RWPE1 (cell line): ENCODE measurements at regions not wholly inside any gene's neighbourhood (a gene's known extent, or its start where the extent isn't known, plus 50 kb on each side); places are given as distances from the start of the nearest gene placed in this dataset.

Experiments used
- CTCF ChIA-PET: fragments of 350-600 bp; sonication (Branson Sonifier 250); formaldehyde crosslinking; extraction: SDS; loops from one replicate; lab custom pipeline; 2021; lab: Yijun Ruan, JAX
- POLR2A ChIA-PET: fragments of 400-600 bp; formaldehyde crosslinking; extraction: SDS; loops from one replicate; lab custom pipeline; 2020; ENCODE audit warnings: antibody characterized with exemption; ENCODE audit not compliant: low non-redundant PET; lab: Yijun Ruan, JAX
- DNase-seq: peaks from one replicate; pipeline ENCODE4 v3.0.0; 2012; ENCODE audit warnings: low spot score
- H3K27ac ChIP-seq: fragments of 450-650 bp; 2 replicates; pipeline ENCODE4 v1.5.1; 2017
- TF ChIP-seq, protein P1 (sequence below): fragments of 450-650 bp; conservative IDR thresholded peaks from 2 replicates; pipeline ENCODE4 v1.5.1; 2017; ENCODE audit warnings: low read depth, mild to moderate bottlenecking

DNA sequence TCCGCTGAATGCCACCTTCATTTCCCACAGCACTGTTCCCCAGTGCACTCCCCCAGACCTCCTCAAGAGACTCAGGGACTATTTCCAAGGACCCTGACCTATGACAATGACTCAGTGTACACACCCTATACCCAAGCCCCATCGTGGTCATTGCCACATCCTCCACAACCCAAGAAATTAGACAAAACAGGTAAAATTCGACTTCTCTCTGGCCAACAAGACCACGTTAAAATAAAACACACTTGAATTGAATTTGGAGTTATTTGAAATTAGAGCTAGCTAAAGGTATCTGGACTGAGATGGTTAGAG lies 126.4 kb upstream of the NCK2 start:
- no peak for DNase-seq
- CTCF ChIA-PET: interaction anchor here (0.6 kb wide), 1 partner anchor 573 kb away, joined by 3 read pairs; no protein-coding TSS in a partner anchor
- TF ChIP-seq, protein P1, sequence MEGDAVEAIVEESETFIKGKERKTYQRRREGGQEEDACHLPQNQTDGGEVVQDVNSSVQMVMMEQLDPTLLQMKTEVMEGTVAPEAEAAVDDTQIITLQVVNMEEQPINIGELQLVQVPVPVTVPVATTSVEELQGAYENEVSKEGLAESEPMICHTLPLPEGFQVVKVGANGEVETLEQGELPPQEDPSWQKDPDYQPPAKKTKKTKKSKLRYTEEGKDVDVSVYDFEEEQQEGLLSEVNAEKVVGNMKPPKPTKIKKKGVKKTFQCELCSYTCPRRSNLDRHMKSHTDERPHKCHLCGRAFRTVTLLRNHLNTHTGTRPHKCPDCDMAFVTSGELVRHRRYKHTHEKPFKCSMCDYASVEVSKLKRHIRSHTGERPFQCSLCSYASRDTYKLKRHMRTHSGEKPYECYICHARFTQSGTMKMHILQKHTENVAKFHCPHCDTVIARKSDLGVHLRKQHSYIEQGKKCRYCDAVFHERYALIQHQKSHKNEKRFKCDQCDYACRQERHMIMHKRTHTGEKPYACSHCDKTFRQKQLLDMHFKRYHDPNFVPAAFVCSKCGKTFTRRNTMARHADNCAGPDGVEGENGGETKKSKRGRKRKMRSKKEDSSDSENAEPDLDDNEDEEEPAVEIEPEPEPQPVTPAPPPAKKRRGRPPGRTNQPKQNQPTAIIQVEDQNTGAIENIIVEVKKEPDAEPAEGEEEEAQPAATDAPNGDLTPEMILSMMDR: no peak
- H3K27ac ChIP-seq: no peak overlapping the region
- POLR2A ChIA-PET: no interaction called here

DNA sequence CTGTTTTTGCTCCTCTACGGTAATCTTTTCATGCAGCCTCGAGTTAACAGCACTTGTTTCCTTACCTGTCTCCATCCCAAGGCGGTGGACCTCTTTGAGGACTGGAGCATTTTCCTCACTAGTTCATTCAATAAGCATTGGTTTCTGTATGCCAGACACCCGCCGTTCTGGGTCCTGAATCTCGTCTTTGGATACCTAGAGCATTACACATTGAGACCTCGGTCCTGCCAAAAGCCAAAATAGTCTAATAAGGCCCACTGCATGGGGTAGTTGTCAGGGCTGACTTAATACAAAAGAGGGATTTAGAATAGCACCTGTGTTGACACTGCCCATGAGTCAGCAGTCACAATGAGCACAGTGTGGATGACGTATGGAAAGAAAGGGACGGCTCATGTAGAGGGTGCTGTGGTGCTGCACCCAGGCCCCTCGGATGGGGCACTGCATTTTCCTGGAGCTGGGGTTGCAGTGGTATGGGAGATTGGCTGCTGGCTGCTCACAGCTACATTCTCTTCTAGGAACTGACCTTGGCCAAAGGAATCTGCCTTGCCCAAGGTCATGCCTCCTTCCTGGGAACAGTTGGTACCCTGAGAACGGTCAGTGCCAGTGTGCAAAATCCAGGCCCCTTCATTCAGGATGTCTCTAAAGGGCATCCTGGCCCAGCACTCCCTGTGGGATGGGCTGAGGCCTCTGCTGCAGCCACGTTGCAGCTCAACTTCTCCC lies 126.9 kb upstream of the NCK2 start:
- POLR2A ChIA-PET: no interaction called here
- H3K27ac ChIP-seq: no peak overlapping the region
- DNase-seq: peak; percentile 38
- TF ChIP-seq, protein P1: no peak
- CTCF ChIA-PET: no interaction called here

DNA sequence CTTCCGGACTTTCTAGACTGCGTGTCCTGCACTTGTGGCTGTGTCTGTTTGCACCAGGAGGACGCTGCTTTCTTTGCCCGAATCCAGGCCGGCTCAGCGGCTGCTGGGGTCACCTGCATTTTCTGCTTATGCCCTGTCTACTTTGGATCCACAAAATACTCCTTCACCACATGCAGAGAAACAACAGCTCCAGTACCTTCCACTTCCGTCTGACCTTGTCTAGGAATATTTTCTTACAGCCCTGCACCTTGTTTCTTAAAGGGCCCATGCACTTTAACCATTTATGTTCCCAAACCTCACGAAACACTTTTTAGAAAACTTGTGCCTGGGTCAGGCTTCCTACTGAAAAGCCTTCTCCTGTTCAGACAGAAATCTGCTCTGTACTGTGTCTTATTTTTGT lies 129.4 kb upstream of the NCK2 start:
- ChIA-PET CTCF (no interaction called here), POLR2A (no interaction called here)
- TF ChIP-seq, protein P1: no peak
- no peak overlapping the region for H3K27ac ChIP-seq
- DNase-seq: no peak

DNA sequence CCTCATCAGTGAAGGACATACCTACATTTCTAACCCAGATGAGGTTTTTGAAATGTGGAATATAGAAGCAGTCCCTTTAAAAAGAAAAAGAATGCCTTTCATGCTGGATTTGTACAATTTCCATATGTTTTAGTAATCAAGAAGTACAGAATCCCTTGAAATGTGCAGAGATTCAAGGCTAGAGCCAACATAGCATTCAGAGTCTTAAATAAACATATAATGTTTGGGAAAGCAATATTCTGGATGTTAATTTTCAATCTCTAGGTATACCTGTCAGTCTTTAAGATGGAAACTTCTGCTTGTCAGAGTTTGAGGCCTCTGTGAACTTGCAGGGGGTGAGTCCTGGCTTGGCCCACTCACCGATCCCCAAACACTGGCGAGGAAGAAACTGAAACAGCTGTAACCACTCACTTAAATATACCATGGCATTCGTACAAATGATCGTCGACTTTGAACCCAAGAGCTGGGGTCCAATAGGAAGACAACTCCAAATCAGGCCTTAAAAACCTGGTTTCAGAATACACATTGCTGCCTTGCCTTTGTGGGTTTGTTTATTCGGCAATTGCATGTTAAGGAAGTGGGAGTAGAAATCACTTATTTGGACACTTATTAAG lies 132.8 kb upstream of the NCK2 start:
- TF ChIP-seq, protein P1: no peak
- no peak for DNase-seq
- ChIA-PET CTCF (no interaction called here), POLR2A (interaction anchor here (0.6 kb wide), 1 partner anchor 64 kb away, joined by 3 read pairs; no protein-coding TSS in a partner anchor)
- no peak overlapping the region for H3K27ac ChIP-seq

DNA sequence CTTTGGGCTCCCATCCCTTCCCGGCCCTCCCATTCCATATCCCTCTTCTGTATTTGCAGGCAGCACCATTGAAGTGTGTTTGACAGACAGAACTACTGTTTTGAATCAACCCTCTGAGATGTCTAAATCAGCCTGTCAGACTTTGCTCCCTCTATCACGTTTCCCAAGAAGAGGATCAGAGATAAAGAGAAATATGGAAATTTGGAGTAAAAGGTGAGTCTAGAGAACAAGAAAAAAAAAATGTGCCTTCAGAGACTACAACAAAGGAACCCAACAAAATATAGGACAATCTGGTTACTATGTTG lies 133.4 kb upstream of the NCK2 start:
- H3K27ac ChIP-seq: no peak overlapping the region
- TF ChIP-seq, protein P1: no peak
- no peak for DNase-seq
- ChIA-PET CTCF (no interaction called here), POLR2A (no interaction called here)

DNA sequence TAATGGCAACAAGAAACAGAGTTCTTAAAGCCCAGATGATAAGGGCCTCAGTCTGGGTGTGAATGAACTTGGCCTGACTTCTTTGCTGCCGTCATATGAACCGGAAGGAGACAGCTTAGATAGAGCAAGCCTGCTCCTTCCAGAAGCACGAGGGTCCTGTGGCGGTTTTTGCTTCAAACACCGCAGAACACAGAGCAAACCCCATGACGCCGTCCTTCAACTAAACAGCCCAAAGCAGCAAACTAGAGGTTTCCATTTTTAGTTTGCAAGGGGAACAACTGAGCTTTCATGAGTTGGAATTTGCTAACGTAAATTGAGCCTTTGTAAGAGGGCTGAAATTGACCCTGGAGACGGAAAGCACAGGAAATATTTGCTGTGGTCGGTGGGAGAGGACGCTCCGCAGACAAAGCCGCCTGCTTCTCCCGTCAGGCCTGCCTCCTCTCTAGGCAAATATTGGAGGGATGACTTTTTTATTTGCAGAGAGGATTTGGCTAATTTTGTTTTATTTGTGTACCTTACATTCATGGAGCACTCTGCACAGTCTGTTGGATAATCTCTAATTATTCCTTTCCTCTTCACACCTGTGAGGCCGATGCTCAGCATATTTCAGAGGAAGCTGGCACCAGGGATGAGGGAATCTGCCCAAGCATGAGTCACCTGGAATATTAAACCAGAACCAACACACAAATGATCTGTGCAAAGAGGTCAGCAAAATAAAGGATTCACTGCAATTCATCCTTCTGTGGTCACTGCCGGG lies 134.0 kb upstream of the NCK2 start:
- no peak for DNase-seq
- H3K27ac ChIP-seq: no peak overlapping the region
- CTCF ChIA-PET: no interaction called here
- TF ChIP-seq, protein P1: no peak
- POLR2A ChIA-PET: no interaction called here
